ENCODE measurements at regions not wholly inside any gene's neighbourhood (a gene's known extent, or its start where the extent isn't known, plus 50 kb on each side); places are given as distances from the start of the nearest gene placed in this dataset.

- Histone ChIP-seq H3K27ac (ENCODE audit: low read depth, low read length) (no peak overlapping the region), H3K27me3 (ENCODE audit: control insufficient read depth, insufficient read depth, low read length) (no peaks in the 10 kb centered on the region), H3K4me3 (ENCODE audit: low read depth, low read length) (no peak overlapping the region), H3K9me3 (ENCODE audit: control insufficient read depth, insufficient read depth, low read length) (no peaks in the 10 kb centered on the region)
- DNase-seq (ENCODE audit: low read depth, low spot score) = no peak
- no peak for TF ChIP-seq CTCF (IDR thresholded peaks at IDR 0.05; ENCODE audit: low read depth, low read length)
- ChIA-PET POLR2A (interaction anchor here (0.7 kb wide), 1 partner anchor 473 kb away, joined by 4 read pairs; no protein-coding TSS in a partner anchor), CTCF (no interaction called here)
These were observed 229.7 kb downstream of the PRL start for GRCh38 chr6:22067122-22067521.

DNA sequence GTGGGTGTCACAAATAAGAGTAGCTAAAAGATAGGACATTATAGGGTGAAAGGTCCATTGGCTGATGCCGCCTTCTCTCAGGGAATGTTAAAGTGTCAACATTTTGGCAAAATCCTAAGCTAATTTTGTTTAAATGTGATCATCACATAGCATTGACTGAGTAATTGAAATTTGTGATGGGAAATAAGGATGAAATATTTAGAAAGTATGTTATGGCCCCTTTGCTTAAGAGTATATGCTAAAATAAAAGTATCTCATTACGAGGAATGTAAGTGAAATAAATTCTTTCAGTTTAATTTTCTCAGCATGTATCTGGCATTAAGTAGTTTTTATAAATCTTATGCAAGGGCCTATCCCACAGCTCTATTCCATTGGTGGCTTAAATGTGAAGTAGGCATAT, 229.2 kb downstream of the PRL start:
- CTCF ChIA-PET = no interaction called here

DNA sequence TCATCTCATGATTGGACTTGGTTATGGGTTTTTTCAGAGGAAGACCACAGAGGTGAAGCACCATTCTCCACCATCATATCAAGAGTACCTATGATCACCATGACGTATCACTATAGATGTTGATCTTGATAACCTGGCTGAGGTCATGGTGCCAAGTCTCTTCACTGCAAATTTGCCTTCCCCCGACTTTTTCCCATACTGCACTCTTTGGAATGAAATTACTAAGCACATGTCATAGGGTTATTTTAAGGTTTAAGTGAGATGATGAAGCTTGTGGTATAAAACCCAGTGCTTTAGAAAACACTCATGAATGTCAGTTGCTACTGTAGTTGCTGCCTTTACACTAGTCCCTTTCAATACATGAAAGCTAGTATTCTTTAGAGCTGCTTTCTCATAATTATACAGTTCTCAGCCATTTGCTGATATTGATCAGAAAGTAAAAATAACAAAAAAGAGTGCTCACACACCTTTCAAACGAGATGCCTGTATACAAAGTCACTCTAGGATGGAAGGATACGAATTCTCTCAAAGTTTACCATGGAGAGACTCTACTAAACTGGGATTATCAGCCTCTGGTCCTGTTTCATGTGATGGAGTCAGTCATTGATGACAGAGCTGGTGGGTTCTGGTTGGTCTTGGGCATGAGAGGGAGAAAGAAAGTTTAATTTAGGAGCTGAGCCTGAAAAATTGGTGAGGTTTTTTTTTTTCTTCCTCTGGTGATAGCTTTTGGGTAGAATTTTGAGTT, 228.1 kb downstream of the PRL start:
- Histone ChIP-seq H3K4me3 (ENCODE audit: low read depth, low read length) (no peak overlapping the region), H3K9me3 (ENCODE audit: control insufficient read depth, insufficient read depth, low read length) (no peaks in the 10 kb centered on the region), H3K27ac (ENCODE audit: low read depth, low read length) (no peak overlapping the region), H3K27me3 (ENCODE audit: control insufficient read depth, insufficient read depth, low read length) (no peaks in the 10 kb centered on the region)
- no peak for TF ChIP-seq CTCF (IDR thresholded peaks at IDR 0.05; ENCODE audit: low read depth, low read length)
- ChIA-PET CTCF (interaction anchor here (0.6 kb wide), 1 partner anchor 264 kb away, joined by 3 read pairs; no protein-coding TSS in a partner anchor), POLR2A (interaction anchor here (0.6 to 0.7 kb wide), 2 partner anchors 20 to 480 kb away, joined by 4 read pairs; no protein-coding TSS in a partner anchor)
- no peak for DNase-seq (ENCODE audit: low read depth, low spot score)

More for the DNA sequence above, 229.2 kb downstream of the PRL start:
- POLR2A ChIA-PET = interaction anchor here (0.7 kb wide), 1 partner anchor 473 kb away, joined by 4 read pairs; no protein-coding TSS in a partner anchor
- no peaks in the 10 kb centered on the region for H3K9me3 ChIP-seq (ENCODE audit: control insufficient read depth, insufficient read depth, low read length)
- no peak overlapping the region for H3K27ac ChIP-seq (ENCODE audit: low read depth, low read length)
- no peak overlapping the region for H3K4me3 ChIP-seq (ENCODE audit: low read depth, low read length)
- H3K27me3 ChIP-seq (ENCODE audit: control insufficient read depth, insufficient read depth, low read length) = no peaks in the 10 kb centered on the region
- TF ChIP-seq CTCF (IDR thresholded peaks at IDR 0.05; ENCODE audit: low read depth, low read length) = no peak
- DNase-seq (ENCODE audit: low read depth, low spot score) = no peak

DNA sequence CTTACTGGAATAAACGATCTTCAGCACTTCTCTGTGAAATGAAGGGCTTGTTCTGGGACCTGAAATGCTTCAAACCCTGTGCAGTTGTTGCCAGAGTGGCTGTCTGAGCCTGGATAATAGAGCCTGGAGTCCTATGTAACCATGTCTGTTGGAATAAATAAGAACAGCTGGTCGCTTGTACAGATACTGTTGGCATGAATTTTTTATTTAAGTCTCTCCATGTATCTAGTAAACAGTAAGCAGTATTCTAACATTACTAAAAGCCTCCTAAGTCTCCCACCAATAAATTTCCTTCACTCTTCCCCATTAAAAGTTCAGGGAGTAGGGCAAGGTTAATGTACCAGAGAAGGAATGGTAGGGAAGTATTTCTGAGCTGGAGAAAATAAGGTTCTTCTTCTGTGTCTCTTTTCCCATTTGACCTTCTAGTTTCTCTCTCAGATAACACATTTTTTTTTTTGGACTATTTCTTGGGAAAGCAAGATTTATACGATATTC, 227.5 kb downstream of the PRL start:
- CTCF ChIA-PET = interaction anchor here (0.6 kb wide), 1 partner anchor 263 kb away, joined by 3 read pairs; no protein-coding TSS in a partner anchor
- no peak for TF ChIP-seq CTCF (IDR thresholded peaks at IDR 0.05; ENCODE audit: low read depth, low read length)
- H3K27me3 ChIP-seq (ENCODE audit: control insufficient read depth, insufficient read depth, low read length) = no peaks in the 10 kb centered on the region
- no peak for DNase-seq (ENCODE audit: low read depth, low spot score)
- no peaks in the 10 kb centered on the region for H3K9me3 ChIP-seq (ENCODE audit: control insufficient read depth, insufficient read depth, low read length)
- no peak overlapping the region for H3K27ac ChIP-seq (ENCODE audit: low read depth, low read length)
- H3K4me3 ChIP-seq (ENCODE audit: low read depth, low read length) = no peak overlapping the region
- POLR2A ChIA-PET = interaction anchor here (0.6 kb wide), 1 partner anchor 481 kb away, joined by 4 read pairs; no protein-coding TSS in a partner anchor

Measured in AG04450 (cell line).